GM12892 (cell line): ENCODE measurements at regions not wholly inside any gene's neighbourhood (a gene's known extent, or its start where the extent isn't known, plus 50 kb on each side); places are given as distances from the start of the nearest gene placed in this dataset.

Source experiments
- POLR2AphosphoS5 ChIP-seq: IDR thresholded peaks from 2 replicates; pipeline ENCODE4 v1.6.1; 2011; ENCODE audit warnings: low read depth, low read length, control low read depth
- TAF1 ChIP-seq: IDR thresholded peaks from 2 replicates; pipeline ENCODE4 v1.6.1; 2011; ENCODE audit warnings: low read depth, mild to moderate bottlenecking, control low read depth, low read length, borderline replicate concordance

DNA sequence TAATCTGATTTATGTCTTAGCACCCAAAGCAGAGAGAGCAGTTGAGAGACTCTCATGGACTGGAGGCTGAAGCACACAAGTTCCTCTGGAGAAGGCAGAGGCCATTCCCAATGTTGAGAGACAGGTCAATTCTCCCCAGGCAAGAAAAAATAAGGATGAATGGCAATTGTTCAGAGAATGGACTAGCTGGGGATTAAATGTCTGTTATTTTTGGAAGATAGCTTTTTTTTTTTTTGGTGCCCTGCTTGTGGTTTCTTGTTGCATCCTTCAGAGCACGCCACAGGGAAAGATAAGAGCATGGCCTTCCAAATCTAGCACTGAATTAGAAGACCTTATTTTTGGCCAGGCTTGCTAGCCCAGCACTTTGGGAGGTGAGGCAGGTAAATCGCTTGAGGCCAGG, 65.6 kb upstream of the ERRFI1 start:
- TF ChIP-seq POLR2AphosphoS5 (no peak), TAF1 (no peak)
